ENCODE measurements at regions not wholly inside any gene's neighbourhood (a gene's known extent, or its start where the extent isn't known, plus 50 kb on each side); places are given as distances from the start of the nearest gene placed in this dataset.
A peak's percentile ranks its signal among the peaks of the same experiment; 100 is the strongest.

- Histone ChIP-seq H3K36me3 (ENCODE audit: insufficient read depth) (no peaks in the 10 kb centered on the region; the same call in 1 of the 2 replicates), H3K4me3 (peak overlapping the region; percentile 75), H3K4me2 (peak overlapping the region; percentile 72), H3K27ac (ENCODE audit: low read depth) (no peak overlapping the region), H3K79me2 (replicated peaks; ENCODE audit: insufficient read depth) (no peaks in the 10 kb centered on the region), H3F3A (replicated peaks; ENCODE audit: low read depth) (no peaks in the 10 kb centered on the region), H3K4me1 (ENCODE audit: insufficient read depth) (peaks cover 25% of the 10 kb centered on the region), H4K20me1 (replicated peaks; ENCODE audit: insufficient read depth) (no peaks in the 10 kb centered on the region; the same call in 1 of the 2 replicates), H3K27me3 (ENCODE audit: insufficient read depth) (peaks cover 66% of the 10 kb centered on the region), H3K9me2 (ENCODE audit: insufficient read depth) (no peaks in the 10 kb centered on the region), H2AFZ (peak overlapping the region; percentile 89)
- H3K27ac Mint-ChIP-seq = no peak overlapping the region
- peak overlapping the region; percentile 75 for H3K4me3 Mint-ChIP-seq
- TF ChIP-seq ETS1 (IDR thresholded peaks at IDR 0.05) (no peak), ZNF114 (CRISPR knock-in tag; IDR thresholded peaks at IDR 0.05) (no peak), ZNF462 (CRISPR knock-in tag; IDR thresholded peaks at IDR 0.05) (peak; percentile 73; the same call in 1 of the 2 replicates), CREB1 (CRISPR knock-in tag; IDR thresholded peaks at IDR 0.05; ENCODE audit: low read depth) (no peak), NANOG (IDR thresholded peaks at IDR 0.05; ENCODE audit: borderline replicate concordance) (no peak), STAT1 (IDR thresholded peaks at IDR 0.05; ENCODE audit: unreplicated experiment) (no peak), EZH2phosphoT487 (IDR thresholded peaks at IDR 0.05; ENCODE audit: unreplicated experiment) (peak; percentile 58), JUNB (IDR thresholded peaks at IDR 0.05; ENCODE audit: unreplicated experiment) (no peak), ZNF331 (CRISPR knock-in tag; IDR thresholded peaks at IDR 0.05; ENCODE audit: low read depth) (no peak), EZH2 (IDR thresholded peaks at IDR 0.05; ENCODE audit: low read depth, unreplicated experiment) (peak; percentile 33)
- peaks cover 32% of the 10 kb centered on the region for H3K9me3 Mint-ChIP-seq
- ATAC-seq = peak; percentile 68
- H3K27me3 Mint-ChIP-seq (ENCODE audit: insufficient read depth, low read depth, poor library complexity) = peaks cover 39% of the 10 kb centered on the region
- DNase-seq (ENCODE audit: low spot score) = peak; percentile 63
- H3K36me3 Mint-ChIP-seq (ENCODE audit: low read depth) = peaks cover 16% of the 10 kb centered on the region; the same call in 2 of the 3 replicates
- H3K4me1 Mint-ChIP-seq = peaks cover 36% of the 10 kb centered on the region
Measured at GRCh38 chr4:183797445-183798300, 107.4 kb upstream of the STOX2 start.
